K562 (cell line): ENCODE measurements at regions not wholly inside any gene's neighbourhood (a gene's known extent, or its start where the extent isn't known, plus 50 kb on each side); places are given as distances from the start of the nearest gene placed in this dataset.

Source experiments
- ATF7 ChIP-seq: fragments of 450-650 bp; IDR thresholded peaks from 2 replicates; pipeline ENCODE4 v1.7.1; 2014; ENCODE audit warnings: mild to moderate bottlenecking, moderate library complexity
- CEBPZ ChIP-seq: fragments of 150-350 bp; IDR thresholded peaks from 2 replicates; pipeline ENCODE4 v1.6.1; 2014; ENCODE audit warnings: low read depth, mild to moderate bottlenecking, low read length, borderline replicate concordance
- CTCF ChIP-seq, 3 experiments: IDR thresholded peaks in 2 of 3; conservative IDR thresholded peaks in 1 of 3; 2 replicates each; pipeline ENCODE4 v1.5.1; 2011 to 2012; ENCODE audit warnings: low read length in 3 of 3, mild to moderate bottlenecking in 3 of 3, control low read depth in 2 of 3, improper control_type of control experiment in 1 of 3, inconsistent platforms in 1 of 3, low read depth in 1 of 3, mixed read lengths in 1 of 3, moderate library complexity in 1 of 3; ENCODE audit not compliant: insufficient read depth in 2 of 3
- CTCFL ChIP-seq: IDR thresholded peaks from 2 replicates; pipeline ENCODE4 v1.6.1; 2011; ENCODE audit warnings: borderline replicate concordance, low read depth, mild to moderate bottlenecking, moderate library complexity, low read length; ENCODE audit not compliant: insufficient read depth, poor library complexity, severe bottlenecking
- EP300 ChIP-seq: IDR thresholded peaks from 2 replicates; pipeline ENCODE4 v1.6.1; 2012; ENCODE audit warnings: low read length, improper control_type of control experiment
- MEF2A ChIP-seq: IDR thresholded peaks from 2 replicates; pipeline ENCODE4 v1.6.1; 2011; ENCODE audit warnings: low read depth, mild to moderate bottlenecking, low read length, moderate library complexity; ENCODE audit not compliant: control insufficient read depth
- PRMT5 ChIP-seq: sonication (generic); formaldehyde crosslinking; IDR thresholded peaks from 2 replicates; pipeline ENCODE4 v1.5.0; 2020; ENCODE audit warnings: missing genetic modification reagents
- RAD21 ChIP-seq, 2 experiments: fragments of 250-450 bp in 1 of 2; fragments of 450-650 bp in 1 of 2; sonication (Bioruptor Pico) in 1 of 2; formaldehyde crosslinking in 1 of 2; IDR thresholded peaks in 1 of 2; conservative IDR thresholded peaks in 1 of 2; 2 replicates each; pipeline versions ENCODE4 v1.4.0 to v1.8.0; 2020 to 2022; ENCODE audit warnings: mild to moderate bottlenecking in 2 of 2, moderate library complexity in 1 of 2
- TAF1 ChIP-seq: IDR thresholded peaks from 2 replicates; pipeline ENCODE4 v1.6.1; 2011; ENCODE audit warnings: mild to moderate bottlenecking, low read length, moderate library complexity; ENCODE audit not compliant: insufficient read depth, control insufficient read depth, severe bottlenecking; ENCODE audit errors: extremely low read depth
- YY1 ChIP-seq, 3 experiments: IDR thresholded peaks; 2 replicates each; pipeline ENCODE4 v1.6.1; 2011; ENCODE audit warnings: low read length in 2 of 3, mild to moderate bottlenecking in 2 of 3, moderate library complexity in 2 of 3, borderline replicate concordance in 1 of 3, control low read depth in 1 of 3, low read depth in 1 of 3; ENCODE audit not compliant: insufficient read depth in 3 of 3, insufficient replicate concordance in 2 of 3, control insufficient read depth in 1 of 3, insufficient read length in 1 of 3; ENCODE audit errors: extremely low read depth in 1 of 3
- ZKSCAN8 ChIP-seq: fragments of 200-800 bp; sonication (Bioruptor generic); IDR thresholded peaks from 2 replicates; pipeline ENCODE4 v1.6.1; 2016; ENCODE audit warnings: missing genetic modification characterization, missing compliant biosample characterization
- ZNF224 ChIP-seq: sonication (generic); formaldehyde crosslinking; IDR thresholded peaks from 2 replicates; pipeline ENCODE4 v1.8.0; 2022; ENCODE audit warnings: mild to moderate bottlenecking, missing genetic modification reagents

- TF ChIP-seq TAF1 (no peak), EP300 (no peak), ZKSCAN8 (CRISPR knock-in tag) (no peak), RAD21 (CRISPR knock-in tag; conservative IDR thresholded peaks at IDR 0.05 in 1 of 2, IDR thresholded peaks at IDR 0.05 in 1 of 2) (no peak), ZNF224 (CRISPR knock-in tag) (no peak), MEF2A (no peak), CTCF (IDR thresholded peaks at IDR 0.05 in 2 of 3, conservative IDR thresholded peaks at IDR 0.05 in 1 of 3; ENCODE audit: insufficient read depth in 2 of 3, low read depth in 1 of 3, low read length in 3 of 3) (no peak), PRMT5 (CRISPR knock-in tag) (no peak), ATF7 (no peak), CEBPZ (no peak), YY1 (IDR thresholded peaks at IDR 0.05; ENCODE audit: borderline replicate concordance in 1 of 3, control insufficient read depth in 1 of 3, extremely low read depth in 1 of 3, insufficient read depth in 3 of 3, insufficient read length in 1 of 3, insufficient replicate concordance in 2 of 3, low read depth in 1 of 3, low read length in 2 of 3) (no peak), CTCFL (no peak)
These were observed 516.6 kb downstream of the SLITRK1 start for GRCh38 chr13:83365723-83366122.
